A549 (cell line): ENCODE measurements at regions not wholly inside any gene's neighbourhood (a gene's known extent, or its start where the extent isn't known, plus 50 kb on each side); places are given as distances from the start of the nearest gene placed in this dataset.
A peak's percentile ranks its signal among the peaks of the same experiment; 100 is the strongest.

Source experiments
- ATAC-seq, 2 experiments: fragments of 200-7000 bp in 1 of 2; fragments of >200 bp in 1 of 2; cut with Nextera tagmentation in 1 of 2; cut with Tn5 transposase in 1 of 2; 3 replicates each; pipeline versions ENCODE4 v1.8.0 to v1.9.1; 2018 to 2020; ENCODE audit warnings: mild to moderate bottlenecking in 1 of 2, moderate library complexity in 1 of 2
- CTCF ChIA-PET: fragments of 300-600 bp; sonication (Branson Sonifier 250); formaldehyde crosslinking; extraction: SDS; loops from one replicate; lab custom pipeline; 2021; ENCODE audit warnings: antibody characterized with exemption, inconsistent platforms; lab: Yijun Ruan, JAX
- POLR2A ChIA-PET: fragments of 350-600 bp; formaldehyde crosslinking; extraction: SDS; loops from one replicate; lab custom pipeline; 2021; ENCODE audit warnings: antibody characterized with exemption, inconsistent platforms; lab: Yijun Ruan, JAX
- DNase-seq, 2 experiments: peaks; one replicate each; pipeline versions ENCODE4 v3.0.0 to v3.0.0-alpha.2; 2011 to 2016; ENCODE audit warnings: low read depth in 1 of 2, low spot score in 1 of 2
- FAIRE-seq: peaks from 2 replicates; lab custom pipeline; 2011; peaks lifted over from hg19 to GRCh38; lab: Jason Lieb, UNC
- H3K27ac ChIP-seq, 2 experiments: fragments of >200 bp; sonication (Bioruptor Twin); formaldehyde crosslinking; 3 replicates each; pipeline ENCODE4 v1.5.1; 2016 to 2017
- H3K4me1 ChIP-seq: fragments of >200 bp; sonication (Bioruptor Twin); formaldehyde crosslinking; 3 replicates; pipeline ENCODE4 v1.6.1; 2016
- H3K4me2 ChIP-seq: fragments of >200 bp; sonication (Bioruptor Twin); formaldehyde crosslinking; 3 replicates; pipeline ENCODE4 v1.6.1; 2016
- H3K4me3 ChIP-seq: fragments of >200 bp; sonication (Bioruptor Twin); formaldehyde crosslinking; 3 replicates; pipeline ENCODE4 v1.5.1; 2016
- H3K9me3 ChIP-seq: fragments of >200 bp; sonication (Bioruptor Twin); formaldehyde crosslinking; 3 replicates; pipeline ENCODE4 v1.6.1; 2016
- BHLHE40 ChIP-seq: IDR thresholded peaks from 2 replicates; pipeline ENCODE4 v1.6.1; 2012; ENCODE audit warnings: low read depth, low read length, inconsistent platforms
- CTCF ChIP-seq: fragments of >200 bp; sonication (Bioruptor Twin); formaldehyde crosslinking; IDR thresholded peaks from 3 replicates; pipeline ENCODE4 v1.5.1; 2016
- HEYL ChIP-seq: fragments of 250-450 bp; sonication (Bioruptor Pico); IDR thresholded peaks from 2 replicates; pipeline ENCODE4 v1.8.0; 2021; ENCODE audit warnings: mild to moderate bottlenecking, moderate library complexity
- HOXA7 ChIP-seq: fragments of 250-450 bp; sonication (Bioruptor Pico); IDR thresholded peaks from 2 replicates; pipeline ENCODE4 v1.5.0; 2020; ENCODE audit warnings: mild to moderate bottlenecking, moderate library complexity
- HOXB13 ChIP-seq: fragments of 250-450 bp; sonication (Bioruptor Pico); IDR thresholded peaks from 2 replicates; pipeline ENCODE4 v1.5.0; 2020; ENCODE audit warnings: low read depth, mild to moderate bottlenecking, moderate library complexity
- JUN ChIP-seq, 2 experiments: fragments of >200 bp; sonication (Bioruptor Twin); formaldehyde crosslinking; IDR thresholded peaks; 2 replicates in 1 of 2; 3 replicates in 1 of 2; pipeline ENCODE4 v1.6.1; 2016 to 2017
- NFE2L2 ChIP-seq: fragments of 150-350 bp; conservative IDR thresholded peaks from 2 replicates; pipeline ENCODE4 v1.6.1; 2014; ENCODE audit warnings: low read length
- PBX3 ChIP-seq: IDR thresholded peaks from 2 replicates; pipeline ENCODE4 v1.6.1; 2012
- POLR2AphosphoS2 ChIP-seq: conservative IDR thresholded peaks from 2 replicates; pipeline ENCODE4 v1.6.1; 2012; ENCODE audit warnings: low read length, improper control_type of control experiment, inconsistent platforms
- REST ChIP-seq: fragments of 200-600 bp; sonication (generic); IDR thresholded peaks from 2 replicates; pipeline ENCODE4 v1.6.1; 2016; ENCODE audit warnings: antibody characterized with exemption, mild to moderate bottlenecking, moderate library complexity
- USF2 ChIP-seq: fragments of 450-650 bp; IDR thresholded peaks from 2 replicates; pipeline ENCODE4 v1.6.1; 2014; ENCODE audit warnings: antibody characterized with exemption
- ZSCAN20 ChIP-seq: fragments of 250-450 bp; sonication (Bioruptor Pico); IDR thresholded peaks from 2 replicates; pipeline ENCODE4 v1.8.0; 2022; ENCODE audit warnings: mild to moderate bottlenecking, moderate library complexity
- WGBS: methylation state at CpG from one replicate; pipeline ENCODE4 v1.1.6; 2017; ENCODE audit errors: missing lambda C conversion rate; 5-methylcytosine and 5-hydroxymethylcytosine counted together

- no peak for DNase-seq
Measured at GRCh38 chr6:110529355-110529754, 52.9 kb upstream of the SLC22A16 start.

More at GRCh38 chr6:110529355-110529754, 52.9 kb upstream of the SLC22A16 start:
- H3K4me2 ChIP-seq: no peak overlapping the region
- H3K4me3 ChIP-seq: no peak overlapping the region
- FAIRE-seq: no peak
- ATAC-seq: no peak
- H3K4me1 ChIP-seq: peaks cover 14% of the 10 kb centered on the region
- H3K27ac ChIP-seq: peak overlapping the region; percentile 47 to 55; a peak in 3 of 6 replicates
- H3K9me3 ChIP-seq: 0 out of 3 replicates have a peak, but pooled peaks cover under 1% of the 10 kb centered on the region
- TF ChIP-seq PBX3 (no peak), JUN (IDR thresholded peaks at IDR 0.05) (no peak), HEYL (CRISPR knock-in tag) (no peak), CTCF (no peak), NFE2L2 (no peak), REST (no peak), BHLHE40 (no peak), ZSCAN20 (CRISPR knock-in tag) (no peak), POLR2AphosphoS2 (no peak), HOXA7 (CRISPR knock-in tag) (no peak), USF2 (no peak), HOXB13 (CRISPR knock-in tag) (no peak)
- ChIA-PET CTCF (interaction anchor here (1.0 to 1.9 kb wide), 5 partner anchors 10 to 529 kb away, joined by 4 to 8 read pairs (median 5); no protein-coding TSS in a partner anchor), POLR2A (no interaction called here)
- WGBS: 93% methylated on average over 5 of the region's 5 CpGs
